Transverse colon (tissue), 4 donors: ENCODE measurements at regions not wholly inside any gene's neighbourhood (a gene's known extent, or its start where the extent isn't known, plus 50 kb on each side); places are given as distances from the start of the nearest gene placed in this dataset.

Experiments
- POLR2A ChIP-seq: fragments of 450-650 bp; IDR thresholded peaks from one replicate; pipeline ENCODE4 v1.6.1; 2016; ENCODE audit warnings: antibody characterized with exemption, mild to moderate bottlenecking, moderate library complexity
- POLR2AphosphoS5 ChIP-seq, 3 donors: sonication (generic); formaldehyde crosslinking; IDR thresholded peaks; one replicate each; pipeline ENCODE4 v1.6.1; 2016; ENCODE audit warnings: antibody characterized with exemption in 3 of 3
- TF ChIP-seq, protein P1 (sequence below), 5 experiments: fragments of 200-600 bp in 3 of 5; fragments of 450-650 bp in 2 of 5; sonication (generic) in 3 of 5; IDR thresholded peaks; 1 replicate in 2 of 5; 2 replicates in 3 of 5; pipeline ENCODE4 v1.5.1; 2016 to 2017; ENCODE audit warnings: antibody characterized with exemption in 5 of 5, inconsistent platforms in 3 of 5, mild to moderate bottlenecking in 2 of 5, moderate library complexity in 1 of 5

- TF ChIP-seq, protein P1, sequence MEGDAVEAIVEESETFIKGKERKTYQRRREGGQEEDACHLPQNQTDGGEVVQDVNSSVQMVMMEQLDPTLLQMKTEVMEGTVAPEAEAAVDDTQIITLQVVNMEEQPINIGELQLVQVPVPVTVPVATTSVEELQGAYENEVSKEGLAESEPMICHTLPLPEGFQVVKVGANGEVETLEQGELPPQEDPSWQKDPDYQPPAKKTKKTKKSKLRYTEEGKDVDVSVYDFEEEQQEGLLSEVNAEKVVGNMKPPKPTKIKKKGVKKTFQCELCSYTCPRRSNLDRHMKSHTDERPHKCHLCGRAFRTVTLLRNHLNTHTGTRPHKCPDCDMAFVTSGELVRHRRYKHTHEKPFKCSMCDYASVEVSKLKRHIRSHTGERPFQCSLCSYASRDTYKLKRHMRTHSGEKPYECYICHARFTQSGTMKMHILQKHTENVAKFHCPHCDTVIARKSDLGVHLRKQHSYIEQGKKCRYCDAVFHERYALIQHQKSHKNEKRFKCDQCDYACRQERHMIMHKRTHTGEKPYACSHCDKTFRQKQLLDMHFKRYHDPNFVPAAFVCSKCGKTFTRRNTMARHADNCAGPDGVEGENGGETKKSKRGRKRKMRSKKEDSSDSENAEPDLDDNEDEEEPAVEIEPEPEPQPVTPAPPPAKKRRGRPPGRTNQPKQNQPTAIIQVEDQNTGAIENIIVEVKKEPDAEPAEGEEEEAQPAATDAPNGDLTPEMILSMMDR (IDR thresholded peaks at IDR 0.05) = no peak
- no peak for TF ChIP-seq POLR2AphosphoS5 (IDR thresholded peaks at IDR 0.05)
- no peak for TF ChIP-seq POLR2A
These were observed 294.7 kb downstream of the OXSM start for GRCh38 chr3:26084629-26085028.
